Suprapubic skin (tissue), 4 donors: ENCODE measurements at regions not wholly inside any gene's neighbourhood (a gene's known extent, or its start where the extent isn't known, plus 50 kb on each side); places are given as distances from the start of the nearest gene placed in this dataset.

ENCODE experiments used
- CTCF ChIP-seq, 2 donors: fragments of 200-600 bp in 1 of 2; fragments of 450-650 bp in 1 of 2; sonication (generic) in 1 of 2; IDR thresholded peaks; one replicate each; pipeline ENCODE4 v1.5.1; 2016 to 2019; ENCODE audit warnings: antibody characterized with exemption in 2 of 2, mild to moderate bottlenecking in 1 of 2, moderate library complexity in 1 of 2
- POLR2A ChIP-seq, 2 donors: fragments of 450-650 bp; IDR thresholded peaks; one replicate each; pipeline ENCODE4 v1.6.1; 2017; ENCODE audit warnings: antibody characterized with exemption in 2 of 2, mild to moderate bottlenecking in 2 of 2, moderate library complexity in 2 of 2
- POLR2AphosphoS5 ChIP-seq, 3 donors: sonication (generic); formaldehyde crosslinking; IDR thresholded peaks; one replicate each; pipeline ENCODE4 v1.6.1; 2017; ENCODE audit warnings: antibody characterized with exemption in 3 of 3

GRCh38 chr1:168881656-168882260 is 152.8 kb upstream of the DPT start:
- TF ChIP-seq POLR2A (IDR thresholded peaks at IDR 0.05) = no peak
- no peak for TF ChIP-seq CTCF (IDR thresholded peaks at IDR 0.05)
- TF ChIP-seq POLR2AphosphoS5 (IDR thresholded peaks at IDR 0.05) = no peak
